ENCODE measurements at regions not wholly inside any gene's neighbourhood (a gene's known extent, or its start where the extent isn't known, plus 50 kb on each side); places are given as distances from the start of the nearest gene placed in this dataset.

DNA sequence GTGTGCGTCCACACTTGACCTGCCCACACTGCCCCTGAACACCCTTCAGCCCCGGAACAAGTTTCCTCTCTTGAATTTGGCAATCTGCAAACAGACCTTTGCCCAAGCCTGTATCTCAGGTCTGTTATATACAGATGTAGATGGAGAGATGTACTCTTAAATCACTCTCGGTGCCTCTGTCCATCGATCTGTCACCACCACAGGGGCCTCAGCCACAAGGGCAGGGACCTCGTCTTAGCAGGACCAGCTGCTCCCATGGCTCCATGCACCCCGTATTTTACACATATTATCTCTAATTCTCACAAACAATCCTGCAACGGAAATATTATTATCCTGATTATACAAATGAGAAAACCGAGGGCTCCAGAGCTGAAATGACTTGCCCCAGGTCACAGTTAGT, 313.4 kb downstream of the BCL11B start:
- no peak overlapping the region for H3K27ac Mint-ChIP-seq

DNA sequence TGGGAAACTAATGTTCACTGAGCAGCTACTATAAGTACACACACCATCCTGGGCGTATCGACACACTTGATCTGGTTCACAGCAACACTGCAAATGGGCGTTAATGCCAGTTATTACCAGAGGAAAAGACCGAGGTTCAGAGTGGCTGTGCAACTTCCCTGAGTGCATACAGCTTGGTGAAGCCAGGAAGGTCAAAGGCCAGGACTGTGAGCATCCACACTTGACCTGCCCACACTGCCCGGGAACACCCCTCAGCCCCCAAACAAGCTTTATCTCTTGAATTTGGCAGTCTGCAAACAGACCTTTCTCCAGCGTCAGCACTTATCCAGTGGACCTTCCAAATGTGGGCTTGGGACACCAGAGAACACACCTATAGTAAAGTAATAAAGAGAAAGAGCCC, 312.6 kb downstream of the BCL11B start:
- H3K27ac Mint-ChIP-seq: no peak overlapping the region
- no peak for ATAC-seq
- H3K27me3 Mint-ChIP-seq: no peaks in the 10 kb centered on the region

More for the DNA sequence above, 313.4 kb downstream of the BCL11B start:
- ATAC-seq: no peak
- Mint-ChIP-seq H3K4me1 (no peaks in the 10 kb centered on the region), H3K36me3 (no peaks in the 10 kb centered on the region), H3K27me3 (no peaks in the 10 kb centered on the region), H3K4me3 (no peak overlapping the region), H3K9me3 (peaks cover 16% of the 10 kb centered on the region)

DNA sequence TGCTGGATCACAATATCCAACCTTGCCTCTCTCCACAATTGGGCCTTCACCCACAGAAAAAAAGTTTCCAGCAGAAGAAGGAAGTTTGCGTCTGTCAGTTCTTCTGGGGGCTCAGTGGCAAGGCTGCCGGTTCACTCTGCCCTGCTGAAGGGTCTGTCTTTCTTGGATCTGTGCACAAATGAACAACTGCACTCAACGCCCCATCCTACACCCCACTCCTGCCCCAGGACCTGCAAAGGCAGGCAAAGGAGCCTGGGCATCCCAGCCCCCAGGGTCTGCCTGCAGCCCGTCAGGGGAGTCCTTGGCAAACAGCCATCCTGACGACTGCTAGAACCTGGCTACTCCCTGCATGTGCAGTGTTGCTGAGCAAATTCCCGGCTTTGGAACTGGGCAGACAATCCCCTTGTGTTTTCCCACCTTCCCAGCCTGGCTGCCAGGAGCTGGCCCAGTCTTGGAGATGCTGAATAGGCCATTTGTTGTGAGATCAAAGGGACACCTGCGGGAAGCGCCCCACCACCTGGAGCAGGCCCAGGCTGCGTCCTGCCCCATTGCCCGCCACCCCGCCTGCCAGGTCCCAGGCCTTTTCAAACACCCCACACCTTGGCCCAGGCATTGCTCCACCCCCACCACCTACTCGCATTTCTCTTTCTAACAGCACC, 311.9 kb downstream of the BCL11B start:
- no peaks in the 10 kb centered on the region for H3K4me1 Mint-ChIP-seq
- no peak overlapping the region for H3K4me3 Mint-ChIP-seq
- peaks cover 14% of the 10 kb centered on the region for H3K9me3 Mint-ChIP-seq
- H3K27ac Mint-ChIP-seq: no peak overlapping the region
- no peaks in the 10 kb centered on the region for H3K27me3 Mint-ChIP-seq
- no peak for ATAC-seq
- no peaks in the 10 kb centered on the region for H3K36me3 Mint-ChIP-seq

More for the DNA sequence above, 312.6 kb downstream of the BCL11B start:
- Mint-ChIP-seq H3K4me3 (no peak overlapping the region), H3K9me3 (peaks cover 15% of the 10 kb centered on the region), H3K4me1 (no peaks in the 10 kb centered on the region), H3K36me3 (no peaks in the 10 kb centered on the region)

DNA sequence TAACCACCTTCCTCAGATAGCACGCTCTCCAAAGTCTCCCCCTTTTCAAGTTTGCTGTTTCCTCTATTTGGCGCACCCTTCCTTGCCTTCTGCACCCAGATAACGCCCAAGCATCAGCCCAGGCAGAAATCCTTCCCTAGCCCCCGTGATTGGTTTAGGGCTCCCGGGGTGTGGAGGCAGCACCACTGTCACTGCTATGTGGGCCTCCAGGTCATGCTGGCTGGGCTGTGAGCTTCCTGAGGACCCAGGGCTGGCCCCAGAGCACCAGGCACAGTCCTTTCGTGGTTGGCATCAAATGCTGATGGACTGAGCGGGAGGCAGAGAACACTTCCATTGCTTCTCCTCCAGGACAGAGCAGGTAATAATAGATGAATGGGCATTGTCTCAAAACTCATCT, 311.4 kb downstream of the BCL11B start:
- no peak for ATAC-seq
- H3K9me3 Mint-ChIP-seq: peaks cover 14% of the 10 kb centered on the region
- no peaks in the 10 kb centered on the region for H3K36me3 Mint-ChIP-seq
- no peak overlapping the region for H3K27ac Mint-ChIP-seq
- H3K4me1 Mint-ChIP-seq: no peaks in the 10 kb centered on the region
- no peak overlapping the region for H3K4me3 Mint-ChIP-seq
- H3K27me3 Mint-ChIP-seq: no peaks in the 10 kb centered on the region

DNA sequence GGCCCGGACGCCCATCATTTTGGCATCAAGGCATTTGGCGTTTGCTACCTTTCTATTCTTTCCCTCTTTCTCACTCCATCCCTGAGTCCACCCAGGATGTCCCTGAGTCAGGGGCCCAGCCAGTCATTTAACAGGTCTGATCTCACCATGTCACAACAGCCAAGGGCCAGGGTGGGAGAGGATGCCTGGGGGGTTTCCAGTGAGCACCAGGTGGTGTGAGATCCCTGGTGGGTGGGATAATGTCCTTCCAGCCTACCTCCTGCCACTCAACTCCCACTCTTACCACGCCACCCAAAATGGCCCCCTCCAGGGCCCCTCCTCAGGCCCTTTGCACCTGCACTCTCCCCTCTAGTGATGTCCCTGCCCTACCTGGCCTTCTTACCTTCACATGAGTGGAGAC, 310.8 kb downstream of the BCL11B start:
- Mint-ChIP-seq H3K4me1 (no peaks in the 10 kb centered on the region), H3K4me3 (no peak overlapping the region), H3K9me3 (peaks cover 11% of the 10 kb centered on the region), H3K27ac (no peak overlapping the region), H3K36me3 (no peaks in the 10 kb centered on the region), H3K27me3 (no peaks in the 10 kb centered on the region)
- ATAC-seq: no peak

DNA sequence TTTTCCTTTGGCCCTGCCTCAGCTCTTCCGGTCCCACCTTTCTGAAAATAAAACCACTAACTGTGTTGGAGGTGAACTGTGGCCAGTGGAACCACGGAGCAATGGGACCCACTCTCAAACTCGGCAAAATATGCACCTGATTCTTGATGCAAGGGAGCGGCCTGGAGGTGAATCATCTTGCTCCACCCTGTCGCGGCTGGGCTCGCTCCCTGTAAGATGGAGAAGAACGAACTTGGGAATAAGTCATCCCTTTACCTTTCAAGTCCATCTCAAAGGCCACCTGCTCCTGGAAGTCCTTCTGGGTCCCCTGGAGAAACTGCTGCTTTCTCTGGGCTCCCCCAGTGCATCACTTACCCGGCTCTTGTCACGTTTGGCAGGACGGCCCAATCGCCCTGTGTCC, 309.9 kb downstream of the BCL11B start:
- H3K9me3 Mint-ChIP-seq: peaks cover 11% of the 10 kb centered on the region
- no peak for ATAC-seq
- H3K27me3 Mint-ChIP-seq: no peaks in the 10 kb centered on the region
- H3K4me1 Mint-ChIP-seq: no peaks in the 10 kb centered on the region
- no peaks in the 10 kb centered on the region for H3K36me3 Mint-ChIP-seq
- H3K27ac Mint-ChIP-seq: no peak overlapping the region
- H3K4me3 Mint-ChIP-seq: no peak overlapping the region

DNA sequence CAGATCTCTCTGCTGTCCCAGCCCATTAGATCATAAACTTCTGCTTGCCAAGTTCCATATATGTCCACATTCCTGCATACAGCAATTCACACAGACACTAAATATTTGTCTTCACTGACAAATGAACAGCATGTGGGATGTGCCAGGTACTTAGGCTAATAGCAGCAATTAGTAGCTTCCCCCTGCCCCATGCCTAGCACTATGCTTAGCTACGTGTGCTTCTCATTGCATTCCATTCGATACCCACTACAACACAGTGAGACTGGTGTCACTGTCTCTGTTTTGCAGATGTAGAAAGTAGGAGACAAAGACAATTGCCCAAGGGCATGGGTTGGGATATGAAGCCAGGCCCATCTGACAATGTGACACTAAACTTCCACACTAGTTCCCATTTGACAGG, 308.4 kb downstream of the BCL11B start:
- no peak overlapping the region for H3K27ac Mint-ChIP-seq
- no peaks in the 10 kb centered on the region for H3K36me3 Mint-ChIP-seq
- H3K27me3 Mint-ChIP-seq: no peaks in the 10 kb centered on the region
- no peak overlapping the region for H3K4me3 Mint-ChIP-seq
- peaks cover 11% of the 10 kb centered on the region for H3K9me3 Mint-ChIP-seq
- ATAC-seq: no peak
- no peaks in the 10 kb centered on the region for H3K4me1 Mint-ChIP-seq

DNA sequence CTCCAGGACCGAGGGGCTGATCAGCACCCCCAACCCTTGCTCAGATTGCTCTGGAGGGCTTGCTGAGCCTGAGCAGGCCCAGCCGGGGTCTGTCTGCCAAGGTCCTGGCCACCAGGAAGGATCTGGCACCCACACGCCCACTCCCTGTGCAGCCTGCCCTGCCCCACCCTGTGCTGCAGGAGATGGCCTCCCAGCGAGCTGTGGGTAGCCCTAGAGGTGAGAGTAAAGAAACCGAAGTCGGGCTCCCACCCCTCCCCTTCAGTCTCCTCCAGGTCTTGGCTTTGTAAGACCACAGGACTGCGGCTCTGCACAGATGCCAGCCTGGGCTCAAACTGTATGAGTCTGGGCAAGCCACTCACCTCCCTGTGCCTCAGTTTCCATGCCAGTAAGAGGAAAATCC, 307.8 kb downstream of the BCL11B start:
- no peaks in the 10 kb centered on the region for H3K36me3 Mint-ChIP-seq
- H3K4me1 Mint-ChIP-seq: no peaks in the 10 kb centered on the region
- peaks cover 11% of the 10 kb centered on the region for H3K9me3 Mint-ChIP-seq
- H3K27ac Mint-ChIP-seq: no peak overlapping the region
- no peak overlapping the region for H3K4me3 Mint-ChIP-seq
- no peaks in the 10 kb centered on the region for H3K27me3 Mint-ChIP-seq
- ATAC-seq: no peak

DNA sequence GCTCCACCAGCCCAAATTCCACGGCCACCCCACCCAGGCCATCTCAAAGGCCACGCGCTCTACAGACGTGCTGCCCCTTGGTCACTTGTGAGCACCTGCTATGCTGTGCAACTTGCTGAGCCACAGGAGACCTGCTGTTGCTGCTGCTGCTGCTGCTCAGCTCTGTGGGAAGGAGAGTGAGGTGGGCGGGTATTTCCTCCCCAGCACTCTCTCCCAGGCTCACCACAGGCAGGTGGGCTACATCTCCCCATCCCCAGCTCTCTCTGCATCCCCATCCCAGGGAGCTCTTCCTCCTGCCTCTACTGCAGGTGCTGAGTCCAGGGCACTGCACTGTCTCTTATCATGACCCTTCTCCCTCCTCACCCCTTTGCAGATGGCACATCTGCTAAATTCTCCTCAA, 306.9 kb downstream of the BCL11B start:
- no peak overlapping the region for H3K4me3 Mint-ChIP-seq
- no peak for ATAC-seq
- H3K9me3 Mint-ChIP-seq: peaks cover 11% of the 10 kb centered on the region
- no peaks in the 10 kb centered on the region for H3K36me3 Mint-ChIP-seq
- H3K4me1 Mint-ChIP-seq: no peaks in the 10 kb centered on the region
- H3K27ac Mint-ChIP-seq: no peak overlapping the region
- H3K27me3 Mint-ChIP-seq: no peaks in the 10 kb centered on the region

DNA sequence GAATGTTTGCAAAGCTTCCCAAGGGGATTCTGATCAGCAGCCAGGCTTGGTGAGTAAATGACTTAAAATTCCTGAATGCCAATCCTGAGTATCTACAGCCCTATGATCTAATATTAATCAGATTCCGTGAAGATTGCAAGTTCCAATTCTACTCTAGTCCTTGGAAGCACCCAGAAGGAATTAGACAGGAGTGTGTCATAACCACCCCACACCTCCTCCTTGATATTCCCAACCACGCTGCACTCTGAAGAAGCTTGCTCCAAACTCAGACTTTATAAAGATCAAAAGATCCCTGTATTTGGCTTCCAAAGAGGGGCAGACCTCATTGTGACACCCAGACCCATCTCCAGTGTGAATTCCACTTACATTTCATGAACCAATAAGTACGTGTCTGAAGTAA, 306.0 kb downstream of the BCL11B start:
- H3K9me3 Mint-ChIP-seq: peaks cover 7% of the 10 kb centered on the region
- H3K27me3 Mint-ChIP-seq: no peaks in the 10 kb centered on the region
- no peak overlapping the region for H3K4me3 Mint-ChIP-seq
- H3K36me3 Mint-ChIP-seq: no peaks in the 10 kb centered on the region
- no peak for ATAC-seq
- no peak overlapping the region for H3K27ac Mint-ChIP-seq
- no peaks in the 10 kb centered on the region for H3K4me1 Mint-ChIP-seq

DNA sequence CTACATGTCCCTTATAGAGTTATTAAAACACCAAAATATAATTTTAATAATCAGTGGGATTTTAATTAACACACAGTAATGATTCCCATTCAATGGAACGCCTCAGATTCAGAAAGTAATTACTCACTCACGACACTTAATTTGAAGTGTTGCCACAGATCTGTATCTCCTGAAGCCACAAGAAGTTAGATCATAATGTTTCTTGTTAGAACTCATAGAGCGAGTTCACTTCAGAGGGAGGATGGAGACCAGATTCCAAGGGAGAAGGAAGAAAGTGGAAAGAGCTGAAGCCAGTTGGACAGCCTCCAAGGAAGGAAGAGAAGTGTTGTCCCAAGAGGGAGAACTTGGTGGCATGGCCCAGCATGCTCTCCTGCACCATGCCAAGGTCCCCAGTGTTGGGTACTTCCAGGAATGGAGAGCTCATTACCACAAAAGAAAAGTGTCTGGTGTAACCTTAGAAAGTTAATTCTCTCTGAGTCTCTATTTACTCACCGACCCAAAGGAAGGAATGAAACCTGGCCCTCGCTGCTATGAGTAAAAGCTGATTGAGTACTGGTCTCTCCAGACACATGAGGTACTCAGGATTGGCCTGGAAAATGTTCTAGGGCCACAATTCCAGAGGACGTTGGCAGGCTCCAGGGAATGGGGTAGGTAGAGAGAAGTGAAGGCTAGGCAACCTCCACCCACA, 305.4 kb downstream of the BCL11B start:
- Mint-ChIP-seq H3K4me3 (no peak overlapping the region), H3K4me1 (no peaks in the 10 kb centered on the region), H3K9me3 (peaks cover 7% of the 10 kb centered on the region), H3K27ac (no peak overlapping the region), H3K36me3 (no peaks in the 10 kb centered on the region), H3K27me3 (no peaks in the 10 kb centered on the region)
- no peak for ATAC-seq

DNA sequence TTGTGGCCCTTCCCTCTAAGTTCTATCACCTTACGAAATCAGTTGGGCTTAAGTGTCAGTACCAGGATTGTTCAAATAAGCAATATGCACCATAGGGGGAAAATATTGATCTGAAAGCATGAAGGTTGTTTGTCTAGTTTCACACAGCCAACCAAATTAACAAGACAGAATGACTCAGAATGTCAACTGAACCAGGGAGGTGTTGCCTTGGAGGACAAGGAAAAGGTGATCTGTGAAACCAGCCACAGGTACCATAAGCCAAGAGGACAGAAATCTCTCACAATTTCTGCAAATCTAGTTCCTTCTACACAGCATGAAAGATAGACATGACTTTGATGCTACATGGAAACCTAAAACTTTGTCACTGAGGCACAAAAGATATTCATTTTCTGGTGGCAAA, 297.9 kb downstream of the BCL11B start:
- H3K9me3 Mint-ChIP-seq: peaks cover 4% of the 10 kb centered on the region
- H3K36me3 Mint-ChIP-seq: no peaks in the 10 kb centered on the region
- ATAC-seq: no peak
- H3K4me1 Mint-ChIP-seq: no peaks in the 10 kb centered on the region
- H3K4me3 Mint-ChIP-seq: no peak overlapping the region
- no peak overlapping the region for H3K27ac Mint-ChIP-seq
- no peaks in the 10 kb centered on the region for H3K27me3 Mint-ChIP-seq

DNA sequence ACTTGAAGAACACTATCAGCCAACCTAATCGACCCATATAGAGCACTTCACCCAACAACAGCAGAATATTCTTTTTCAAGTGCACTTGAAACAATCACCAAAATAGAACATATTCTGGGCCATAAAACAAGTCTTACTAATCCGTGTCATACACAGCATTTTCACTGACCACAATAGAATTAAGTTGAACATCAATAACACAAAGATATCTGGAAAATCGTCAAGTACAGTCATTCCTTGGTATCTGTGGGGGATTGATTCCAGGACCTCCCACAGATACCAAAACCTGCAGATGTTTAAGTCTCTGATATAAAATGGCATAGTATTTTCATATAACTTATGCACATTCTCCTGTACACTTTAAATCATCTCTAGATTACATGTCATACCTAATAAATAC, 295.7 kb downstream of the BCL11B start:
- Mint-ChIP-seq H3K27ac (no peak overlapping the region), H3K4me3 (no peak overlapping the region), H3K9me3 (peaks cover 4% of the 10 kb centered on the region), H3K27me3 (no peaks in the 10 kb centered on the region), H3K36me3 (no peaks in the 10 kb centered on the region), H3K4me1 (no peaks in the 10 kb centered on the region)
- no peak for ATAC-seq

DNA sequence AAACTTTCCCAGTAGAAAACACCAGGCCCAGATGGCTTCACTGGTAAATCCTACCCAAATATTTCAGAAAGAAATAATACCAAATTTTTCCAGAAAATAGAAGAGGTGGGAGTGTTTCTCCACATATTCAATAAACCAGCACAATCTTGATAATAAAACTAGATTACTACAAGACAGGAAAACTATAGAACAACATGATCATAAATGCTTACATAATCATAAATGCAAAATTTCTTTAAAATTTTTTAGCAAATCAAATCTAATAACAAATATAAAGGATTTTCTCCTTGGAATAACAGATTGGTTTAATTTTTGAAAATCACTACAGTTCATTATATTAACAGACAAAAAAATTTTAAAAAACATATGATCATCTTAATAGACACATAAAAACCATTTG, 294.5 kb downstream of the BCL11B start:
- Mint-ChIP-seq H3K36me3 (no peaks in the 10 kb centered on the region), H3K9me3 (peaks cover 4% of the 10 kb centered on the region), H3K27ac (no peak overlapping the region), H3K4me3 (no peak overlapping the region), H3K27me3 (no peaks in the 10 kb centered on the region), H3K4me1 (no peaks in the 10 kb centered on the region)
- no peak for ATAC-seq

DNA sequence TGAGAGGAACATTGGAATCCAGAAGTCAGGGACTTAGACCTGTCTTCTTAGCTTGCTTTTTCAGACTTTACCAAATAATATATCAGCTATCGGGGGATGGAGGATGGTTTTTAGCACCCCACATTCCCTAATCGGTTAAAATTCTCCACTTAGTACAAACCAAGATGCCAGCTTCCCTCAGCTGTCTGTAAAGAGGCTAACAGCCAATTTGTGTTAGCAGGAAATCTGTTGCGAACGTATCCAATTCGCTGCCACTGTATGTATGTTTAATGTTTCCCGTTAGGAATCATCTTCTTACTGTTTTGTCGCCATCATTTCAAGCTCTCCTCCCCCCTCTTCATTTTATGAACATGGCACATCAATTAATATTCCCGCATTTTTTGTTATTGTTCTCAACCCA, 289.0 kb downstream of the BCL11B start:
- Mint-ChIP-seq H3K27ac (no peak overlapping the region), H3K4me1 (no peaks in the 10 kb centered on the region), H3K4me3 (no peak overlapping the region), H3K9me3 (peaks cover 13% of the 10 kb centered on the region), H3K27me3 (no peaks in the 10 kb centered on the region), H3K36me3 (no peaks in the 10 kb centered on the region)
- no peak for ATAC-seq

DNA sequence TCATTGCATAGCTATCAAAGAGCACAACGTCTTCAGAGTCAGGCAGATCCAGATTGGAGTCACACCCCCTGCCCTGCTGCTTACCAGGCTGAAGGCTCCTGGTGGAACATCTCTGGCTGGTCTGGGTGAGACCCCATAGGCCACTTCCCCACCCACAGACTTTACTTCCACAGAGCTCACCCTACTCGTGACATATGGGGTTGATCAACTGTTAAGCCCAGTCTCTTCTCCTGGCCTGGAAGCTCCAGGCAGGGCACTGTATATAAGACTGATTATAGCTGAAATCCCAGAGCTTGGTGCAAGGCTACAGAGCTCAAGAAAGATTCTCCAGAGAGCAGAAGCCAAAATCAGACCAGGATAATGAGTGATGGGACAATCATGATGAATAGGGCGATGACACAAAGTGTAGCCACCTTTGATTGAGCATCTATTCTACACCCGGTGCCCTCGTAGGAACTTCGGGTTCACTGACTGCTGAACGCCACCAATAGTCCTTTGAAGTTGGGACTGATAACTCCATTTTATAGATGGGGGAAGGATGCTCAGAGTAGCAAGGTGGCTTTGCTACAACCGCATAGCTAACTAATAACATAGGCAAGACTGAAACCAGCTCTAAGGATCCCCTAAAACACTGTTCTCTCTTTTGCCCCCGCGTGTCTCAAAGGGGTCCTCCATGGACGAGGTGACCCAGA, 287.8 kb downstream of the BCL11B start:
- Mint-ChIP-seq H3K9me3 (peaks cover 19% of the 10 kb centered on the region), H3K4me3 (no peak overlapping the region), H3K27ac (no peak overlapping the region), H3K27me3 (no peaks in the 10 kb centered on the region), H3K4me1 (no peaks in the 10 kb centered on the region), H3K36me3 (no peaks in the 10 kb centered on the region)
- no peak for ATAC-seq

All from stimulated activated memory B cell treated with anti-CD40 and anti-IgM and Interleukin-4, amounts not matched to agents 10 μg/mL and 1 μg/mL and 100 μg/mL, for 72 hours (primary cell).